ENCODE measurements at regions not wholly inside any gene's neighbourhood (a gene's known extent, or its start where the extent isn't known, plus 50 kb on each side); places are given as distances from the start of the nearest gene placed in this dataset.

DNA sequence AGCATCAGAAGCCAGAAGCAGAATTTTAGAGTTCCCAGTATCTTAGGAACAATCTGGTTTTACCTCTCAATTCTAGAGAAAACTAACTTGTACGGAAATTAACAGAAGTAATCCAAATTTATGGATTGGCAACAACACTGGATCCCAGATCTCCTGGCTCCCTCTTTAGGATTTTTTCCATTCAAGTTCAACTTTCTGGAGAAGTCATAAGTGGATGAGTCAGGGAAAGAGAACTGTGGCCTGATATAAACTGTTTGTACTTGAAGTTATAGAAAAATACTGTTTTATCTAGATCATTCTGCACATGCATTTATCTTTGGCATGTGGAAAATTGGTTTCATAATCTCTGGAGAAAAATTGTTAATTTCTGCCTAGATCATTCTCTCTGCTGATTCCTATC, 380.4 kb downstream of the PCDH7 start:
- Histone ChIP-seq H3K27ac (ENCODE audit: low read depth in 1 of 2, low read length in 2 of 2) (no peak overlapping the region), H3K36me3 (ENCODE audit: insufficient read depth, low read length) (no peaks in the 10 kb centered on the region), H3K4me1 (ENCODE audit: insufficient read depth, low read length) (no peaks in the 10 kb centered on the region), H3K4me3 (ENCODE audit: low read length) (no peak overlapping the region), H3K9me3 (ENCODE audit: control insufficient read depth in 1 of 2, insufficient read depth in 1 of 2, low read length in 2 of 2) (peaks cover 1 to 5% of the 10 kb centered on the region in 2 experiments), H3K27me3 (ENCODE audit: control insufficient read depth in 1 of 2, insufficient read depth in 2 of 2, low read length in 2 of 2) (no peaks in the 10 kb centered on the region)
- DNase-seq = no peak
- Mint-ChIP-seq H3K36me3 (ENCODE audit: low read depth) (no peaks in the 10 kb centered on the region), H3K27me3 (no peaks in the 10 kb centered on the region), H3K9me3 (peaks cover 4% of the 10 kb centered on the region), H3K4me1 (ENCODE audit: low read depth) (no peaks in the 10 kb centered on the region), H3K4me3 (no peak overlapping the region), H3K27ac (no peak overlapping the region)
- TF ChIP-seq, protein P1, sequence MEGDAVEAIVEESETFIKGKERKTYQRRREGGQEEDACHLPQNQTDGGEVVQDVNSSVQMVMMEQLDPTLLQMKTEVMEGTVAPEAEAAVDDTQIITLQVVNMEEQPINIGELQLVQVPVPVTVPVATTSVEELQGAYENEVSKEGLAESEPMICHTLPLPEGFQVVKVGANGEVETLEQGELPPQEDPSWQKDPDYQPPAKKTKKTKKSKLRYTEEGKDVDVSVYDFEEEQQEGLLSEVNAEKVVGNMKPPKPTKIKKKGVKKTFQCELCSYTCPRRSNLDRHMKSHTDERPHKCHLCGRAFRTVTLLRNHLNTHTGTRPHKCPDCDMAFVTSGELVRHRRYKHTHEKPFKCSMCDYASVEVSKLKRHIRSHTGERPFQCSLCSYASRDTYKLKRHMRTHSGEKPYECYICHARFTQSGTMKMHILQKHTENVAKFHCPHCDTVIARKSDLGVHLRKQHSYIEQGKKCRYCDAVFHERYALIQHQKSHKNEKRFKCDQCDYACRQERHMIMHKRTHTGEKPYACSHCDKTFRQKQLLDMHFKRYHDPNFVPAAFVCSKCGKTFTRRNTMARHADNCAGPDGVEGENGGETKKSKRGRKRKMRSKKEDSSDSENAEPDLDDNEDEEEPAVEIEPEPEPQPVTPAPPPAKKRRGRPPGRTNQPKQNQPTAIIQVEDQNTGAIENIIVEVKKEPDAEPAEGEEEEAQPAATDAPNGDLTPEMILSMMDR (IDR thresholded peaks at IDR 0.05) = no peak
- CTCF ChIA-PET = no interaction called here
- intact Hi-C loops (cut with DNase I, micrococcal nuclease) = no loop called here
- POLR2A ChIA-PET = no interaction called here
- ATAC-seq (ENCODE audit: poor library complexity) = no peak

DNA sequence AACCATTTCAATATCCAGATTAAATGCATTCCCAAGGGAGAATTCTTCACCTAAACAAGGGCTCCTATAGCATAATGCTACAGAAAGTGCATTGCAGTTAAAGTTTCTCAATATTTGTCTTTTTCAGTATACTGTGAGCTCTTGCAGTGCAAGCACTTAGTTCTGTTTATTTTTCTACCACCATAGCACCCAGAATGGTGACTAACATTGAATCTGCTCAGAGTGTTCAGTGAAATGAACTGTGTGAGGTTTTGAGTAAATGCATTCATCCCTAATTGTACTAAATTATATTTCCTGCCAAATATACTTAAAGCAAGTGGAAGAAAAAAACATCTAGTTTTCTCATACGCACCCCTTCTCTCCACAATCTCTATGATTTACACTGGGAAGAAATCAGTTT, 383.9 kb downstream of the PCDH7 start:
- Mint-ChIP-seq H3K9me3 (peaks cover 7% of the 10 kb centered on the region), H3K27me3 (no peaks in the 10 kb centered on the region), H3K4me1 (ENCODE audit: low read depth) (no peaks in the 10 kb centered on the region), H3K4me3 (no peak overlapping the region), H3K36me3 (ENCODE audit: low read depth) (no peaks in the 10 kb centered on the region), H3K27ac (no peak overlapping the region)
- H3K4me3 ChIP-seq (ENCODE audit: low read length) = no peak overlapping the region
- intact Hi-C loops (cut with DNase I, micrococcal nuclease) = no loop called here
- H3K9me3 ChIP-seq (ENCODE audit: control insufficient read depth in 1 of 2, insufficient read depth in 1 of 2, low read length in 2 of 2) = peaks cover 4 to 5% of the 10 kb centered on the region in 2 experiments
- TF ChIP-seq, protein P1 (IDR thresholded peaks at IDR 0.05) = no peak
- DNase-seq (no peak), ATAC-seq (ENCODE audit: poor library complexity) (no peak)
- H3K36me3 ChIP-seq (ENCODE audit: insufficient read depth, low read length) = no peaks in the 10 kb centered on the region
- no peak overlapping the region for H3K27ac ChIP-seq (ENCODE audit: low read depth in 1 of 2, low read length in 2 of 2)
- POLR2A ChIA-PET = no interaction called here
- CTCF ChIA-PET = no interaction called here
- no peaks in the 10 kb centered on the region for H3K27me3 ChIP-seq (ENCODE audit: control insufficient read depth in 1 of 2, insufficient read depth in 2 of 2, low read length in 2 of 2)
- no peaks in the 10 kb centered on the region for H3K4me1 ChIP-seq (ENCODE audit: insufficient read depth, low read length)

DNA sequence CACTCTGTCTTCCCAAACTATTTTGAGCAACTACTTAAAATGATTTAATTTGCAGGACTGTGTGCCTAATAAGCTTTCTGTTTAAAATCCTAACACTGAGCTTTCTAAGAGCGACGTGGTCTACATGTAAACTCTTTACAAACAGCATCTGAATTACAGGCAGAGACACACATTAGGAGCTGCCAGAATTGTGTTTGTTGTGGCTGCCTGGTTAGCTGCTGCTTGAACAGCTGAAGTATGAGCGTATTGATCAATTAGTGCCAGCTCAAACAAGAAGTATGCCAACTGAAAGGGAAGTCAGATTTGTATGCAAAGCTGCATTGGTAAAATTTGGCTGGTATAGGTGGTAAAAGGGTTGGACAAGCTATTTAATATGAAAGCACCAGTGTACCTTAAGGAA, 384.4 kb downstream of the PCDH7 start:
- Mint-ChIP-seq H3K27me3 (no peaks in the 10 kb centered on the region), H3K36me3 (ENCODE audit: low read depth) (no peaks in the 10 kb centered on the region), H3K4me1 (ENCODE audit: low read depth) (no peaks in the 10 kb centered on the region), H3K4me3 (no peak overlapping the region), H3K27ac (no peak overlapping the region), H3K9me3 (peaks cover 6% of the 10 kb centered on the region)
- H3K4me1 ChIP-seq (ENCODE audit: insufficient read depth, low read length) = no peaks in the 10 kb centered on the region
- POLR2A ChIA-PET = no interaction called here
- H3K9me3 ChIP-seq (ENCODE audit: control insufficient read depth in 1 of 2, insufficient read depth in 1 of 2, low read length in 2 of 2) = peaks cover 4 to 5% of the 10 kb centered on the region in 2 experiments
- DNase-seq = no peak
- TF ChIP-seq, protein P1 (IDR thresholded peaks at IDR 0.05) = no peak
- CTCF ChIA-PET = no interaction called here
- intact Hi-C loops (cut with DNase I, micrococcal nuclease) = no loop called here
- H3K27ac ChIP-seq (ENCODE audit: low read depth in 1 of 2, low read length in 2 of 2) = no peak overlapping the region
- H3K4me3 ChIP-seq (ENCODE audit: low read length) = no peak overlapping the region
- ATAC-seq (ENCODE audit: poor library complexity) = no peak
- H3K27me3 ChIP-seq (ENCODE audit: control insufficient read depth in 1 of 2, insufficient read depth in 2 of 2, low read length in 2 of 2) = no peaks in the 10 kb centered on the region
- no peaks in the 10 kb centered on the region for H3K36me3 ChIP-seq (ENCODE audit: insufficient read depth, low read length)
